ENCODE measurements at regions not wholly inside any gene's neighbourhood (a gene's known extent, or its start where the extent isn't known, plus 50 kb on each side); places are given as distances from the start of the nearest gene placed in this dataset.
A peak's percentile ranks its signal among the peaks of the same experiment; 100 is the strongest.

DNA sequence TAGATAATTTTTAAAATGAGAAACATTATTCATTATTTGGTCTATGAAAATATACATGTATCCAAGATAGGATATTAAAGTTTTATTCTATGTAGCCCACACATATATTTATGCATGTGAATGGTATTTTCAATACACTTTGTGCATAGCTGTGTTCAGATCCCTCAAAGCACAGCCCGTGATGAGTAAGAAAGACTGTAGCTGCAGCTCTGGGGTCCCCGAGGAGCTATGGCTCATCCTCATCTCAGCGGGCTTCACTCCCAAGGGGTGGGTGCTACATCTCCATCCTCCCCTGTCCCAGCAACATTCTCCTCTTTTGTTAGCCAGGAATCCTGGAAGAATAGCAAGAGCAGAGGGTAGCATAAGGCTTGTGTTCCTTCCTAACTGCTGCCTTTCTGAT, 130.8 kb downstream of the SAMD5 start:
- no peak overlapping the region for H3K4me3 ChIP-seq (ENCODE audit: low read depth, low read length)
- DNase-seq (ENCODE audit: low read depth): no peak
- TF ChIP-seq, protein P1, sequence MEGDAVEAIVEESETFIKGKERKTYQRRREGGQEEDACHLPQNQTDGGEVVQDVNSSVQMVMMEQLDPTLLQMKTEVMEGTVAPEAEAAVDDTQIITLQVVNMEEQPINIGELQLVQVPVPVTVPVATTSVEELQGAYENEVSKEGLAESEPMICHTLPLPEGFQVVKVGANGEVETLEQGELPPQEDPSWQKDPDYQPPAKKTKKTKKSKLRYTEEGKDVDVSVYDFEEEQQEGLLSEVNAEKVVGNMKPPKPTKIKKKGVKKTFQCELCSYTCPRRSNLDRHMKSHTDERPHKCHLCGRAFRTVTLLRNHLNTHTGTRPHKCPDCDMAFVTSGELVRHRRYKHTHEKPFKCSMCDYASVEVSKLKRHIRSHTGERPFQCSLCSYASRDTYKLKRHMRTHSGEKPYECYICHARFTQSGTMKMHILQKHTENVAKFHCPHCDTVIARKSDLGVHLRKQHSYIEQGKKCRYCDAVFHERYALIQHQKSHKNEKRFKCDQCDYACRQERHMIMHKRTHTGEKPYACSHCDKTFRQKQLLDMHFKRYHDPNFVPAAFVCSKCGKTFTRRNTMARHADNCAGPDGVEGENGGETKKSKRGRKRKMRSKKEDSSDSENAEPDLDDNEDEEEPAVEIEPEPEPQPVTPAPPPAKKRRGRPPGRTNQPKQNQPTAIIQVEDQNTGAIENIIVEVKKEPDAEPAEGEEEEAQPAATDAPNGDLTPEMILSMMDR (IDR thresholded peaks at IDR 0.05; ENCODE audit: insufficient read depth, low read depth, low read length): no peak

DNA sequence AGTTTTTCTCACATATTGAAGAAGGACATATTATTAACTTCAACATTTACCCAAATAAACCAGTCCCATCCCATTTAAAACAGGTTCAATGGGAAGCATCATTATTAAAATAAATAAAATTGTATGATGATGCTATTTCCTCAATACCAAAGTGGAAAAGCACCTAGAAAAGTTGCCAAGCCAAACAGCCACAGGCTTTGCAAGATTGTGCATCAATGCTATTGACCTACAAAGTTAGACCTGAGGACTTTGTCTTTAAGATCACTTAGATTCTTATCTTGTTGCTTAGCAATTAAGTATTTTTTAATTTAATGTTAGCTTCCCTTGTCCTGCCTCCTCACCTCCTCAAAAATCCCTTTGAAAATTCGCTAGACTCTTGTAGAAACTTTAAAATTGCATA, 132.1 kb downstream of the SAMD5 start:
- no peak overlapping the region for H3K4me3 ChIP-seq (ENCODE audit: low read depth, low read length)
- TF ChIP-seq, protein P1 (IDR thresholded peaks at IDR 0.05; ENCODE audit: insufficient read depth, low read depth, low read length): no peak
- no peak for DNase-seq (ENCODE audit: low read depth)

DNA sequence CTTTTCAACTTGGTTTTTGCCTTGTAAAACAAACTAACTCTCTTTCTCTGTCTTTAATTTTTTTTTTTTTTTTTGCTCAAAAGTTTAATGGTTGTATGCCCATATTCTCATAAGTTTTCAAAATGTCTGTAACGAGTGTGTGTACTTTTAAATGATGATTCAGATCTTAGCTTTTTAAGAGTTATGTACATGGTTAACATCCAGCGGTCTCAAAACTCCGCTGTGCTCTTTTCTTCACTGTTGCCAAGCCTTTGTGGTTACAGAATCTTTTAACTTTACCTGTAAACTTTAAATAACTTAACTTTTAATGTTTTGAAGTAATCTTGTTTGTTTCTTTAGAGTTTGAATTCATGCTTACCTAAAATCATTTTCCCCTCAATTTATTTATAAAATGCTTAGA, 133.0 kb downstream of the SAMD5 start:
- DNase-seq (ENCODE audit: low read depth): no peak

DNA sequence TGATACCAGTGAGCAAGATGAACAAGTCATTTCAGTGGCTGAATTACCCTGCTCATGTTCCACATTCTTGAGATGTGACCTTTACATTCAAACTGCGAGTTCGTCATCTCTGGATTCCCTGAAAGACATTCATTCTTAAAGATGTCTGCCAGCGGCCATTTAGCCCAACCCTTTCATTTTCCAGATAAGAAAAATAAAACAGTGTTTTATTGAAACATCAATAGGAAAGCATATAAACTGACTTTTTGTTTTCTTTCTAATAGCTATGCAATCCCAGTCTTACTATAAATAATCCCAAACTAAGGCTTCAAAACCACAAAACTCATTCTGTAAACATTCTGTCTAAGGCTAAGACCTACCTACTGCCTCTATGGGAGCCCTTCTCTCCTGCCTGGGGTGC, 134.0 kb downstream of the SAMD5 start:
- peak; percentile 49 for DNase-seq (ENCODE audit: low read depth)
- TF ChIP-seq, protein P1 (IDR thresholded peaks at IDR 0.05; ENCODE audit: insufficient read depth, low read depth, low read length): no peak
- H3K4me3 ChIP-seq (ENCODE audit: low read depth, low read length): no peak overlapping the region

More for the DNA sequence above, 133.0 kb downstream of the SAMD5 start:
- TF ChIP-seq, protein P1 (IDR thresholded peaks at IDR 0.05; ENCODE audit: insufficient read depth, low read depth, low read length): no peak
- no peak overlapping the region for H3K4me3 ChIP-seq (ENCODE audit: low read depth, low read length)

DNA sequence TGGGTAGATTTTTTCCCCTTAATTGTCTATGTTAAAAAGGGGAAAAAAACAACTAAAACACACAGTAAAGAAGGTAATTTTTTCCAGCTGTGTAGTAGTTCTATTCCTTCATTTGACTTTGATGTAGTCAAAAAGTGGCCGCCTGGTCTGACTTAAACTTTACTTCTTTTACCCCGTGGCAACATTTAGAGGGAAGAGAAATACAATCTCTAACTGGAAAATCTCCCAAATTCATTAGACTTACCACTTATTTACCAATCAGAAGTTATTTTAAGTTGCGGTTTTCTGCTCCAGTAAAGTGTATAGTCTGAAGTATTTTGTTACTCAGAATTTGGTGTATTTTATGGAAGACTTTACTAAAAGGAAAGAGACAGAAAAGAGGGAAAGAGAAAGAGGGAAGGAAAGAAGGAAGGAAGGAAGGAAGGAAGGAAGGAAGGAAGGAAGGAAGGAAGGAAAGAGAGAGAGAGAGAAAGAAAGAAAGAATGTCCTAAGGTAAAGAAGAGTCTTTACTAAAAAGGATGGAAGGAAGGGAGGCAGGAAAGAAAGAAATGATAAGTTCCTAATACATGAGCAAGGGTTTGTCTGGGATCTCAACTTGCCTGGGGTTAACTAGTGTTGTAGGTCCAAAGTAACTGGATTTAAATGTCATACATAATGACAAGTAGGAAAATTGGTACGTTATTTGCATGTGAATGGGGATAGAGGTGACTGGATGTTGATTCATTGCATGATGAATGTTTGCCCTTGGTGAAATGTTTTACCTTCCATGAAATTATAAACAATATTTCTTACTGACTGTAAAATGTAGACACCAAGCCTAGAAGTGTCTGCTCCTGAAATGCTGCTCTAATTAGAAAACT, 135.1 kb downstream of the SAMD5 start:
- H3K4me3 ChIP-seq (ENCODE audit: low read depth, low read length): no peak overlapping the region
- TF ChIP-seq, protein P1 (IDR thresholded peaks at IDR 0.05; ENCODE audit: insufficient read depth, low read depth, low read length): no peak
- no peak for DNase-seq (ENCODE audit: low read depth)

DNA sequence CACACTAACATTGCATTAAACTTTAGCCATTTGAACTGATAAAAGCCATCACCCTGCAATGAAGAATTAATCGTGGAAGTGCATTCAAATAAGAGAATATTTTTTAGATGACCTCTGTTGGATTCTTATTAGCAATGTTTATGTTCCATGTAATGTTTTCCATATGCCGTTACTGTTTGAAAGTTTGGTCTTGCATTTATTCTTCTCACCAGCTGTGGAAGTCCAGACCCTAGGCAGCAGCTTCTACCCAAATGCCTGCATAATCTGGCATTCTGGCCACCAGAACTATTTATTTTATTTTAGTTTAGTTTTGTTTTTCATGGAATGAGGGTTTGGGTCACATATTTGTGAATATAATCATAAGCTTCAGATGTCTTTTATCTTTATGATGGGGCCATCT, 140.4 kb downstream of the SAMD5 start:
- peak; percentile 43 for DNase-seq (ENCODE audit: low read depth)
- TF ChIP-seq, protein P1 (IDR thresholded peaks at IDR 0.05; ENCODE audit: insufficient read depth, low read depth, low read length): no peak
- H3K4me3 ChIP-seq (ENCODE audit: low read depth, low read length): no peak overlapping the region
